ENCODE measurements at regions not wholly inside any gene's neighbourhood (a gene's known extent, or its start where the extent isn't known, plus 50 kb on each side); places are given as distances from the start of the nearest gene placed in this dataset.

- TF ChIP-seq CTCF (IDR thresholded peaks at IDR 0.05) (no peak), EZH2 (IDR thresholded peaks at IDR 0.05) (no peak)
These were observed 328.4 kb upstream of the SMIM30 start for GRCh38 chr7:113446791-113447190.
